Thyroid gland (tissue), 4 donors: ENCODE measurements at regions not wholly inside any gene's neighbourhood (a gene's known extent, or its start where the extent isn't known, plus 50 kb on each side); places are given as distances from the start of the nearest gene placed in this dataset.

Experiments used
- CTCF ChIP-seq, 6 experiments: fragments of 200-600 bp in 3 of 6; fragments of 450-650 bp in 3 of 6; sonication (generic) in 3 of 6; IDR thresholded peaks; one replicate each; pipeline ENCODE4 v1.5.1; 2016 to 2019; ENCODE audit warnings: antibody characterized with exemption in 6 of 6, mild to moderate bottlenecking in 2 of 6, inconsistent platforms in 1 of 6, moderate library complexity in 1 of 6
- POLR2A ChIP-seq, 2 donors: fragments of 450-650 bp; IDR thresholded peaks; one replicate each; pipeline ENCODE4 v1.6.1; 2017; ENCODE audit warnings: antibody characterized with exemption in 2 of 2, mild to moderate bottlenecking in 2 of 2, moderate library complexity in 1 of 2

- no peak for TF ChIP-seq POLR2A (IDR thresholded peaks at IDR 0.05)
- TF ChIP-seq CTCF (IDR thresholded peaks at IDR 0.05) = no peak
These were observed 261.9 kb downstream of the ARL4A start for GRCh38 chr7:12949060-12949931.
